Stomach (tissue), 4 donors: ENCODE measurements at regions not wholly inside any gene's neighbourhood (a gene's known extent, or its start where the extent isn't known, plus 50 kb on each side); places are given as distances from the start of the nearest gene placed in this dataset.

Source experiments
- CTCF ChIP-seq, 7 experiments: fragments of 450-650 bp in 4 of 7; fragments of 200-600 bp in 3 of 7; sonication (generic) in 3 of 7; IDR thresholded peaks; one replicate each; pipeline ENCODE4 v1.5.1; 2016 to 2019; ENCODE audit warnings: antibody characterized with exemption in 7 of 7, control low read depth in 2 of 7, mild to moderate bottlenecking in 1 of 7
- EP300 ChIP-seq: sonication (generic); formaldehyde crosslinking; IDR thresholded peaks from one replicate; pipeline ENCODE4 v1.6.1; 2017; ENCODE audit warnings: antibody characterized with exemption

GRCh38 chr20:11437090-11437489, 480.6 kb upstream of the BTBD3 start:
- no peak for TF ChIP-seq CTCF (IDR thresholded peaks at IDR 0.05)
- TF ChIP-seq EP300 = no peak
